GM19239 (cell line): ENCODE measurements at regions not wholly inside any gene's neighbourhood (a gene's known extent, or its start where the extent isn't known, plus 50 kb on each side); places are given as distances from the start of the nearest gene placed in this dataset.

Experiments used
- DNase-seq: peaks from one replicate; pipeline ENCODE4 v3.0.0; 2011; ENCODE audit warnings: low spot score; ENCODE audit not compliant: insufficient read length
- FAIRE-seq: peaks from 2 replicates; lab custom pipeline; 2011; peaks lifted over from hg19 to GRCh38; lab: Jason Lieb, UNC

DNA sequence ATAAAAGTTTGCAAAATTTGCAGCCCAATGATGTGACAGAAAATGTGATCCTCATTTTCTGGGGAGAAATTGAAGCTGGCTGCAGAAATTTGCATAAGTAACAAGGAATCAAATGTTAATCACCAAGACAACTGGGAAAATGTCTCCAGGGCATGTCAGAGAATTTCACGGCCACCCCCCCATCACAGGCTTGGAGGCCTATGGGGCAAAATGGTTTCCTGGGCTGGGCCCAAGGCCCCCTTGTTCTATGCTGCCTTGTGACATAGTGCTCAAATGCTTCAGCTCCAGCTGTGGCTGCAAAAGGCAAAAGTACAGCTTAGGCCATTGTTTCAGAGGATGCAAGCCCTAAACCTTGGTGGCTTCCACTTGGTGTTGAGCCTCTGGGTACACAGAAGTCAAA, 1202.6 kb downstream of the EPHA7 start:
- FAIRE-seq (no peak), DNase-seq (no peak)

- FAIRE-seq = no peak
- no peak for DNase-seq
These were observed 1217.7 kb downstream of the EPHA7 start for GRCh38 chr6:92201618-92202017.

DNA sequence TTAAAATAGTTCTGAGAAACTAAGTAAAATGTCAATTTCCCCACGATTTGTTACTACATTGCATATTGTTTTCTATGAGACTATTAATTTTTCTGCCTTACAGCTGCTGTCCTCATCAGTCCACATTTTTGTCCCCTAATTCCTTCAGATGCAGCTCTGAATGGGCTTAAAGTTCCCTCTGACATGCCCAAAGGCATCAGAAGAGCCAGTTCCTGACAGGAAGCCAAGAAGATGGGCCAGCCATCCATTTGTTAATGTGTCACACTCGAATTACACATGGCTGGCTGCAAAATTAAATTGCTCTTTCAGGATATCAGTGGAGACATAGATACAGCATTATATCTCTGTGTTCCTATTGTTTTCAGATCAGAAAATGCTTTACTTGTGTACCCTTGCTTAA, 1223.0 kb downstream of the EPHA7 start:
- DNase-seq (no peak), FAIRE-seq (no peak)

- FAIRE-seq = no peak
- no peak for DNase-seq
These were observed 1223.6 kb downstream of the EPHA7 start for GRCh38 chr6:92195796-92196195.

- FAIRE-seq (no peak), DNase-seq (no peak)
These were observed 1231.3 kb downstream of the EPHA7 start for GRCh38 chr6:92188016-92188415.

- FAIRE-seq = no peak
- DNase-seq = no peak
These were observed 1234.4 kb downstream of the EPHA7 start for GRCh38 chr6:92184933-92185332.

- no peak for FAIRE-seq
- no peak for DNase-seq
These were observed 1238.0 kb downstream of the EPHA7 start for GRCh38 chr6:92181347-92181746.

GRCh38 chr6:92180090-92180489, 1239.3 kb downstream of the EPHA7 start:
- FAIRE-seq = no peak
- DNase-seq = no peak

GRCh38 chr6:92176666-92177065, 1242.7 kb downstream of the EPHA7 start:
- DNase-seq (no peak), FAIRE-seq (no peak)

GRCh38 chr6:92174398-92175073, 1244.8 kb downstream of the EPHA7 start:
- DNase-seq = no peak
- no peak for FAIRE-seq

DNA sequence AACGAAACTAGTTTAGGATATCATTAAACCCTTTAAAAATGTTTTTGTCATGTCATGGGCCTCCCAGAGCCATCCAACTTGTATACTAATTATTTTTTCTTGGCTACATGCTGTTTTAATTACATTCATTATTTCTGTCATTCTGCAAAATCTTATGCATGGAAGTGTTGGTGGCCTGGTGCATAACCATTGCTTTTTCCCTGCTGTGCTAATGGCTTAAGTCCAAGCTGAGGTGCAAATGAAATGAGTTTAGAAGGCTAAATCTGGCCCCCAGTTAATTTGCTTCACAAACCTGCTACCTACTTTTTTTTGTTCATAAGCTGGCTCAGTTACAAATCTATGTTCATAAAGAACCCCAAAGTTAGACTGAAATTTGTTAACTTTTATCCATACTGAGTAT, 1249.9 kb downstream of the EPHA7 start:
- DNase-seq = no peak

DNA sequence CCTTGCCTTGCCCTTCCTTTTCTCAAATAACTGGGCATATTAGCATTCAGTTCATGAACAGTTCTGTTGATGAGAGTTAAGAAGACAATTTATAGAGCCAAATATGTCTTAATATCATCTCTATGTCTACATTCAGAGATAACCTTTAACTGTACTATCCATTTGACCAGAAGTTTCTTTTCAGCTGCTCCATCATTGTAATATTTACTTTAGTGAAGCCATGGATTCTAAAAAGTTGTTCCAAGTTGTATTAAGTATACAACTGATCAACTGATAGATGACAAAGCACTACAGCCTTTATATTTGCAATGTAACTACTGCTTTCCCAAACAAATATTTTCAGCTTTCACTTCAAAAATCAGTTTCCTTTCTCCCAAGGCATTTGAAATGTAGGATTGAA, 1252.7 kb downstream of the EPHA7 start:
- DNase-seq (no peak), FAIRE-seq (no peak)

More for the DNA sequence above, 1249.9 kb downstream of the EPHA7 start:
- FAIRE-seq = no peak

GRCh38 chr6:92161953-92162352, 1257.4 kb downstream of the EPHA7 start:
- FAIRE-seq = no peak
- no peak for DNase-seq

GRCh38 chr6:92160226-92160625, 1259.1 kb downstream of the EPHA7 start:
- FAIRE-seq = no peak
- no peak for DNase-seq

GRCh38 chr6:92159046-92159445, 1260.3 kb downstream of the EPHA7 start:
- no peak for FAIRE-seq
- DNase-seq = no peak

GRCh38 chr6:92150553-92150952, 1268.8 kb downstream of the EPHA7 start:
- DNase-seq (no peak), FAIRE-seq (no peak)

DNA sequence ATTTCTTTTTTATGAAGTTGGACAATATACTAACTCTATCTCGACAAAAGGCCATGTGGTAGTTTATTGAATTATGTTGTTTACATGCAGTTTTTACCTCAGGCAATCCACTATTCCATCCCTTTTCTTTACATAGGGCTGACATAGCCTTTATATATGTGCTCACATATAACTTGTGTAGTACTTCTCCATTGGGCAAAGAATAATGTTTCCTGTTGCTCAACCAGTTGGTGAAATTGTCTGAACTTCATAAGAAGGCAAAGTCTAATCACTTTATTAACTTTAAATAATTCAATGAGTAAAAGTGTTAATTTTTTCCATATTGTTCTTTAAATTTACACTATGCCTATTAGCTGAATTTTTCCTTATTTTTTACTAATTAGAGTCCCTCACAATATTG, 1272.1 kb downstream of the EPHA7 start:
- DNase-seq = no peak
- FAIRE-seq = no peak

GRCh38 chr6:92139601-92140000, 1279.8 kb downstream of the EPHA7 start:
- no peak for FAIRE-seq

DNA sequence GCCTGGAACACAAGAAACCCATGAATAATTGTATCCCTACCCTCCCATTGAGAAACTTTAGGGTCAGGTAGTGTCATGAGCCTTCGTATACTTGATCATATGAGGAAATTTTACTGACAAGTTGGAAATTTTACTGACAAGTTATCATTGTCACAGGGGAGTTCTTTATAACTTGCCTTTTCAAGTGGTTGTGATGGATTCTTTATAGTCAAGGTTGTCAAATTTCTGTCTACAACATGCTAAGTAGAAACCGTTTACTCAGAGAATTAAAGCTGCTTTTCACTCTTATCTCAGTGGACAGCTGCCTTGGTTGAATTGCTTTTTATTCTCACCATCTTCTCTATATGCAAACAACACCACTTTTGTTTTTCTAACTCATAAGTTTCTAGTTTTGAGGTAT, 1286.4 kb downstream of the EPHA7 start:
- no peak for DNase-seq

More at GRCh38 chr6:92139601-92140000, 1279.8 kb downstream of the EPHA7 start:
- no peak for DNase-seq

GRCh38 chr6:92132457-92132856, 1286.9 kb downstream of the EPHA7 start:
- DNase-seq = no peak
- no peak for FAIRE-seq

More for the DNA sequence above, 1286.4 kb downstream of the EPHA7 start:
- FAIRE-seq = no peak

GRCh38 chr6:92130944-92131343, 1288.4 kb downstream of the EPHA7 start:
- FAIRE-seq (no peak), DNase-seq (no peak)

DNA sequence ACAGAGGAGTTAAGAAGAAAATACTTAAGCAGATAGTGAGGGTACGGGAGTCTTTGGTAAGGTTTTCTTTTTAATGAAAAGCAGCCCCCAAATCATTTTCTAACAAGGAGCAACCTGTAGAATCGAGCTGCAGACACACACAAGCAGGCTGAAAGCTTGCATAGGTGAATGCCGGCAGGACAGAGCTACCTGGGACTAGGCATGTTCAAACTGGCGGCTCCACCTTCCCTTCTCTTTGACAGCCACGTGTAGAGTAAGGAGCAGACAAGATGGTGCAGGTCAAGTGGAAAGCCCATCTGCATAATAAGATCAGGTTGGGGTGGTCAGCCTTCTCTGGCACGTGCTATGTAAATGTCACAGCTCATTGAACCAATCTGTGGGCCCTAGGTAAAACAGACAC, 1292.4 kb downstream of the EPHA7 start:
- DNase-seq (no peak), FAIRE-seq (no peak)
